OCI-LY7 (cell line): ENCODE measurements at regions not wholly inside any gene's neighbourhood (a gene's known extent, or its start where the extent isn't known, plus 50 kb on each side); places are given as distances from the start of the nearest gene placed in this dataset.

Source experiments
- EZH2phosphoT487 ChIP-seq: fragments of 200-600 bp; sonication (generic); IDR thresholded peaks from 2 replicates; pipeline ENCODE4 v1.6.1; 2018; ENCODE audit warnings: low read depth, borderline replicate concordance, mild to moderate bottlenecking, mixed run types, antibody characterized with exemption, low read length, moderate library complexity, mixed read lengths
- TF ChIP-seq, protein P1 (sequence below): fragments of 200-600 bp; sonication (generic); conservative IDR thresholded peaks from 2 replicates; pipeline ENCODE4 v1.5.1; 2014; ENCODE audit warnings: mild to moderate bottlenecking, antibody characterized with exemption, low read length, moderate library complexity, mixed read lengths

DNA sequence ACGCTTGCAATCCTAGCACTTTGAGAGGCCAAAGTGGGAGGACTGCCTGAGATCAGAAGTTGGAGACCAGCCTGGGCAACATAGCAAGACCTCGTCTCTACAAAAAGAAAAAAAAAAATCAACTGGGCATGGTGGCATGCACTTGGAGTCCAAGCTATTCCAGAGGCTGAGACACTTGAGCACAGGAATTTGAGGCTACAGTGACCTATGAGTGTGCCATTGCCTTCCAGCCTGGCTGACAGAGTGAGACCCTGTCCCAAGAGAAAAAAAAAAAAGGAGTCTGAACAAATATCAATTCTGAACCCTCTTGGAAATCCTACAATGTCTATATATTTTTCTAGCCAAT lies 126.8 kb upstream of the NRP1 start:
- TF ChIP-seq, protein P1, sequence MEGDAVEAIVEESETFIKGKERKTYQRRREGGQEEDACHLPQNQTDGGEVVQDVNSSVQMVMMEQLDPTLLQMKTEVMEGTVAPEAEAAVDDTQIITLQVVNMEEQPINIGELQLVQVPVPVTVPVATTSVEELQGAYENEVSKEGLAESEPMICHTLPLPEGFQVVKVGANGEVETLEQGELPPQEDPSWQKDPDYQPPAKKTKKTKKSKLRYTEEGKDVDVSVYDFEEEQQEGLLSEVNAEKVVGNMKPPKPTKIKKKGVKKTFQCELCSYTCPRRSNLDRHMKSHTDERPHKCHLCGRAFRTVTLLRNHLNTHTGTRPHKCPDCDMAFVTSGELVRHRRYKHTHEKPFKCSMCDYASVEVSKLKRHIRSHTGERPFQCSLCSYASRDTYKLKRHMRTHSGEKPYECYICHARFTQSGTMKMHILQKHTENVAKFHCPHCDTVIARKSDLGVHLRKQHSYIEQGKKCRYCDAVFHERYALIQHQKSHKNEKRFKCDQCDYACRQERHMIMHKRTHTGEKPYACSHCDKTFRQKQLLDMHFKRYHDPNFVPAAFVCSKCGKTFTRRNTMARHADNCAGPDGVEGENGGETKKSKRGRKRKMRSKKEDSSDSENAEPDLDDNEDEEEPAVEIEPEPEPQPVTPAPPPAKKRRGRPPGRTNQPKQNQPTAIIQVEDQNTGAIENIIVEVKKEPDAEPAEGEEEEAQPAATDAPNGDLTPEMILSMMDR, result no peak
- no peak for TF ChIP-seq EZH2phosphoT487
